ENCODE measurements at regions not wholly inside any gene's neighbourhood (a gene's known extent, or its start where the extent isn't known, plus 50 kb on each side); places are given as distances from the start of the nearest gene placed in this dataset.

DNA sequence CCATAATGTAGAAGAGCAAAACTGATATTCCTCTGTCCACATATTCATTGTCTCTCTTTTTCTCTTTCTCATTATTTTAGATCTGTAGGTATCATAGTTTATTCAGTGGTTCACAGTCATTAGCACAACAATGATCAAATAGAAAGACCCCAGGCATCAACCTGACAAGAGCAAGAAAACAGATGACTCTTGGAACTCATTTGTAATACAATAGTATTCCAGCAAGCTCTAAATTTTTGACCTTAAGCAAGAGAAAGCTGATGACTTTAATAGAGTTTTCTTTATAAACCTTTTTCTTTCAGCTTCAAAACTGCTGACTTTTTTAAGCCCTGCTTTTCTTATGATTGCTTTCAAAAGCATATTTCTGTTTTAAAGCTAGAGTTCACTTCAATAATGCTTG, 507.5 kb upstream of the SORCS1 start:
- no peak for TF ChIP-seq ZBTB33 (IDR thresholded peaks at IDR 0.05; ENCODE audit: extremely low read depth, insufficient replicate concordance, low read length)
- TF ChIP-seq, protein P1, sequence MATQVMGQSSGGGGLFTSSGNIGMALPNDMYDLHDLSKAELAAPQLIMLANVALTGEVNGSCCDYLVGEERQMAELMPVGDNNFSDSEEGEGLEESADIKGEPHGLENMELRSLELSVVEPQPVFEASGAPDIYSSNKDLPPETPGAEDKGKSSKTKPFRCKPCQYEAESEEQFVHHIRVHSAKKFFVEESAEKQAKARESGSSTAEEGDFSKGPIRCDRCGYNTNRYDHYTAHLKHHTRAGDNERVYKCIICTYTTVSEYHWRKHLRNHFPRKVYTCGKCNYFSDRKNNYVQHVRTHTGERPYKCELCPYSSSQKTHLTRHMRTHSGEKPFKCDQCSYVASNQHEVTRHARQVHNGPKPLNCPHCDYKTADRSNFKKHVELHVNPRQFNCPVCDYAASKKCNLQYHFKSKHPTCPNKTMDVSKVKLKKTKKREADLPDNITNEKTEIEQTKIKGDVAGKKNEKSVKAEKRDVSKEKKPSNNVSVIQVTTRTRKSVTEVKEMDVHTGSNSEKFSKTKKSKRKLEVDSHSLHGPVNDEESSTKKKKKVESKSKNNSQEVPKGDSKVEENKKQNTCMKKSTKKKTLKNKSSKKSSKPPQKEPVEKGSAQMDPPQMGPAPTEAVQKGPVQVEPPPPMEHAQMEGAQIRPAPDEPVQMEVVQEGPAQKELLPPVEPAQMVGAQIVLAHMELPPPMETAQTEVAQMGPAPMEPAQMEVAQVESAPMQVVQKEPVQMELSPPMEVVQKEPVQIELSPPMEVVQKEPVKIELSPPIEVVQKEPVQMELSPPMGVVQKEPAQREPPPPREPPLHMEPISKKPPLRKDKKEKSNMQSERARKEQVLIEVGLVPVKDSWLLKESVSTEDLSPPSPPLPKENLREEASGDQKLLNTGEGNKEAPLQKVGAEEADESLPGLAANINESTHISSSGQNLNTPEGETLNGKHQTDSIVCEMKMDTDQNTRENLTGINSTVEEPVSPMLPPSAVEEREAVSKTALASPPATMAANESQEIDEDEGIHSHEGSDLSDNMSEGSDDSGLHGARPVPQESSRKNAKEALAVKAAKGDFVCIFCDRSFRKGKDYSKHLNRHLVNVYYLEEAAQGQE (IDR thresholded peaks at IDR 0.05; ENCODE audit: low read depth), result no peak
- TF ChIP-seq, protein P2, sequence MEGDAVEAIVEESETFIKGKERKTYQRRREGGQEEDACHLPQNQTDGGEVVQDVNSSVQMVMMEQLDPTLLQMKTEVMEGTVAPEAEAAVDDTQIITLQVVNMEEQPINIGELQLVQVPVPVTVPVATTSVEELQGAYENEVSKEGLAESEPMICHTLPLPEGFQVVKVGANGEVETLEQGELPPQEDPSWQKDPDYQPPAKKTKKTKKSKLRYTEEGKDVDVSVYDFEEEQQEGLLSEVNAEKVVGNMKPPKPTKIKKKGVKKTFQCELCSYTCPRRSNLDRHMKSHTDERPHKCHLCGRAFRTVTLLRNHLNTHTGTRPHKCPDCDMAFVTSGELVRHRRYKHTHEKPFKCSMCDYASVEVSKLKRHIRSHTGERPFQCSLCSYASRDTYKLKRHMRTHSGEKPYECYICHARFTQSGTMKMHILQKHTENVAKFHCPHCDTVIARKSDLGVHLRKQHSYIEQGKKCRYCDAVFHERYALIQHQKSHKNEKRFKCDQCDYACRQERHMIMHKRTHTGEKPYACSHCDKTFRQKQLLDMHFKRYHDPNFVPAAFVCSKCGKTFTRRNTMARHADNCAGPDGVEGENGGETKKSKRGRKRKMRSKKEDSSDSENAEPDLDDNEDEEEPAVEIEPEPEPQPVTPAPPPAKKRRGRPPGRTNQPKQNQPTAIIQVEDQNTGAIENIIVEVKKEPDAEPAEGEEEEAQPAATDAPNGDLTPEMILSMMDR (IDR thresholded peaks at IDR 0.05 in 2 of 3, conservative IDR thresholded peaks at IDR 0.05 in 1 of 3; ENCODE audit: borderline replicate concordance in 1 of 3, insufficient read depth in 1 of 3, low read depth in 2 of 3, low read length in 2 of 3), result no peak
- TF ChIP-seq CEBPB (IDR thresholded peaks at IDR 0.05; ENCODE audit: low read depth), result no peak

Data from HCT116 (cell line).